GM21367 (cell line): ENCODE measurements at regions not wholly inside any gene's neighbourhood (a gene's known extent, or its start where the extent isn't known, plus 50 kb on each side); places are given as distances from the start of the nearest gene placed in this dataset.
"Not testable (repeated sequence)": the region's sequence is repeated elsewhere in the genome, so short reads cannot be mapped to it uniquely, and the experiment has no call there.

ENCODE experiments used
- ATAC-seq: cut with Tn5 transposase; IDR thresholded peaks from one replicate; pipeline ENCODE4 v1.9.1; 2021; ENCODE audit not compliant: unreplicated experiment

GRCh38 chr12:115813256-115813655, 464.2 kb downstream of the MED13L start:
- ATAC-seq: no peak

DNA sequence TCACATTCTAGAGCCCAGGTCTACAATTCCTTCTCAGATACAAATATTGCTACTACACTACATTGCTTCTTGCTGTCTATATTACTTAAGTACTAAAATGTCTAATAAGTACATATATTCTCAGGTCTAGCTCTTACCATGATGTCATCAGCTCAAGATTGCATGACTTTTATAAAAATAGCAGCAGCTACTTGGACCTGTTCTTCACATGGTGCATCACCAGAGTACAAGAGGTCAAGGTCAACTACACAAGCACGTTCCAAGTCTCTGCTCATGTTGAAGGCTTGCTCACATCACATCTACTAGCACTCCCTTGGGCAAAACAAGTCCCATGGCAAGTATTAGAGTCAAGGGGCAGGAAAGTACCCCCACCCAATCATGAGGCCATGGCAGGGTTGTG, 465.6 kb downstream of the MED13L start:
- ATAC-seq: no peak

DNA sequence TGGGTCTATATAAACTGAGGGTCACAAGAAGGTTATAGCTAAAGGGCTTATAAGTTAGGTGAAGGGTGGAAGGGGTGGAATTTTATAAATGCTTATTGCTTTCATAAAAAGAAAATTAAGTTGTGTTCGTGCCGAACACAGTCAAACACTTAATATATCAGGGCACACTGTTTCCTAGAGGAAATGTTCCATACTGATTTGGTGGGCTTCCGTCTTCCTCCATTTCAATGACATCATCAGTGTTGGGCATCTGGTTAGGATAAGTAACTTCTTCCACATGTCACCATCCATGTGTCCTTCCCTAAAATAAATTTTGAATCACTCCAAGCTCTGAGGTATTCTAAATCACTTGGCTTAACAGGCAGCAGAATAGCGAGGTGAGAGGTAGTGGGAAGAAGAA, 466.4 kb downstream of the MED13L start:
- ATAC-seq: no peak

GRCh38 chr12:115810122-115810901, 467.2 kb downstream of the MED13L start:
- ATAC-seq: no peak

GRCh38 chr12:115806000-115806399, 471.5 kb downstream of the MED13L start:
- ATAC-seq: no peak

- ATAC-seq: no peak
Measured at GRCh38 chr12:115802767-115803166, 474.7 kb downstream of the MED13L start.

DNA sequence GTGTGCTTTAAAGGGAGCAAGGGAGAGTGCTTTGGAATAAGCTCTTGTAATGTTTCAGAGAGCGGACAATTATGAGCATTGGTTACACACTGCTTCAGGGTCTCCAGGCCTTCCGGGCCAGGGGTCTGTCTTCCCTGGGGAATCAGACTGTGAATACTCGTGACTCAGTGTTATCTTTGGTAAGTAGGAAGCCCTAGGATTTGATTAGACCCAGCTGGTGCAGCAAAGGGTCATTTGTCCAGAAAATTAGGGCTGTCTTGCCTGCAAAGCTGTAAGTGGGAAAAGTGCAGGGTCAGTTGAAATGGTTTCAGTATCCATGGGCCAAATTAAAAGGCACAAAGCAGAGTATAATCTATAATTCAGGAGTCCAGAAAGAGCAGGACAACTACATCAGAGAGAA, 475.6 kb downstream of the MED13L start:
- ATAC-seq: no peak

DNA sequence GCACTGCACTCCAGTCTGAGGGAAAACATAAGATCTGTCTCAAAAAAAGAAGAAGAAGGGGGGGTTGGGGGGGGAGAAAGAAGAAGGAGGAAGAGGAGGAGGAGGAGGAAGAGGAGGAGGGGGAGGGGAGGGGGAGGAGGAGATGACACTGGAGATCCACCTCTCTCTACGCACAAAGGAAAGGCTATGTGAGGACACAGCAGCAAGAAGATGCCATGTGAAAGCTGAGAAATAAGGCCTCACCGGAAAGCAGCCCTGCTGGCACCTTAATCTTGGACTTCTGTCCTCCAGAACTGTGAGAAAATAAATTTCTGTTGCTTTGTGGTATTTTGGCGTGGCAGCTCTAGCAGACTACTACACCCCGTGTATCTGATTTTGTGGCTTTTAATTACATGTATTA, 477.9 kb downstream of the MED13L start:
- ATAC-seq: no peak

GRCh38 chr12:115798309-115798917, 479.1 kb downstream of the MED13L start:
- ATAC-seq: no peak

DNA sequence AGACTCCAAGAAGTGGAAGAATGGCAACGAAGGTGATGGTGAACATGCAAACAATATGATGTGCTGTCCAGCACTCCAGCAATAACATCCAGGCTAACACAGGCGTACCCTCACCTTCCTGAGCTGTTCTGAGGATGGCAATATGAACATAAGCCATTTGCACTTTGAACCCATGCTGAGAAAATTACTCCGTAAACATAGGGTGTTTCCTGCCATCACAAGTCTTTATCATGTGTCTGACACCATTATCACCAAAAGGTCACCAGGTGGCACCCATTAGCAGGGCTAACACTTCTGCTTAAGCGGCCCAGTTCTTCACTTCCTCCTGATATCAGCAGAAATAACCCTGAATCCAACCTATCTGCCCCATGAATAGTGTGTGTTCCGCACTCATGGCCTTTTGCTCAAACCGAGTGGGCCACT, 482.8 kb downstream of the MED13L start:
- no peak for ATAC-seq

- no peak for ATAC-seq
Measured at GRCh38 chr12:115791331-115791730, 486.2 kb downstream of the MED13L start.

DNA sequence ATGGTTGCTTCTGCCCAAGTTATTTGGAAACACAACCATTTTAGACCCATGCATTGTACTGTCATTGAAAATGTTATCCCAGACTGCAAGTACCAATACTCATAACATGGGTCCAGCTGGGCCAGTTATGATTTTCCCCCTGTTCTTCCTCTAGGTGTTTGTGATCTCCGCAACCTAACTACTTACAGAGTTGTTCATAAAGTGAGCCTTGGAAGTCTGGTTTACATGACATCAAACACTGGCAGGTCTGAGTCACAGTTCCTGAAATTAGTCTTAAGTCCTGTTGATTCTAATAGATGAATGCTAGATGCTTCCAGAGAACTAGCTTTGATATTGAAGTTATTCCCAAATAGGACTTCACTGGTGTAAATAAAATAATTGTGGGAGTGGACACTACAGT, 487.0 kb downstream of the MED13L start:
- ATAC-seq: no peak

- ATAC-seq: not testable (repeated sequence)
Measured at GRCh38 chr12:115786490-115786889, 491.0 kb downstream of the MED13L start.

GRCh38 chr12:115785548-115785947, 491.9 kb downstream of the MED13L start:
- no peak for ATAC-seq

DNA sequence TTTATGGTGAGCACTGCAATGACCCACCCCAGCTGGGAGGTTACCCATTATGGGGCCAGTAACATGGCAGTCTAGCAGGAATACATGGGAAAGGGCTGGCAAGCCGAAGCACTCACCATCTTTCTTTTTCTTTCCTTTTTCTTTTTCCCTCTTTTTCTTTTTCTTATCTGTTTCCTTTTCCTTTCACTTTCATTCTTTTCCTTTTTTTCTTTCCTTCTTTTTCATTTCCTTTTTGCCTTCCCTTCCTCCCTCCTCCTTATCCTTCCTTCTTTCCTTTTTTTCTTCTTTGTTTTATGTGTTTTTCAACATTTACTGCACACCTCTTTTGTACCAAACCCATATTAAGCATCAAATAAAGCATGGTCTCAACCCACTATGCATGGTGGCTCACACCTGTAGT, 501.1 kb downstream of the MED13L start:
- ATAC-seq: no peak

DNA sequence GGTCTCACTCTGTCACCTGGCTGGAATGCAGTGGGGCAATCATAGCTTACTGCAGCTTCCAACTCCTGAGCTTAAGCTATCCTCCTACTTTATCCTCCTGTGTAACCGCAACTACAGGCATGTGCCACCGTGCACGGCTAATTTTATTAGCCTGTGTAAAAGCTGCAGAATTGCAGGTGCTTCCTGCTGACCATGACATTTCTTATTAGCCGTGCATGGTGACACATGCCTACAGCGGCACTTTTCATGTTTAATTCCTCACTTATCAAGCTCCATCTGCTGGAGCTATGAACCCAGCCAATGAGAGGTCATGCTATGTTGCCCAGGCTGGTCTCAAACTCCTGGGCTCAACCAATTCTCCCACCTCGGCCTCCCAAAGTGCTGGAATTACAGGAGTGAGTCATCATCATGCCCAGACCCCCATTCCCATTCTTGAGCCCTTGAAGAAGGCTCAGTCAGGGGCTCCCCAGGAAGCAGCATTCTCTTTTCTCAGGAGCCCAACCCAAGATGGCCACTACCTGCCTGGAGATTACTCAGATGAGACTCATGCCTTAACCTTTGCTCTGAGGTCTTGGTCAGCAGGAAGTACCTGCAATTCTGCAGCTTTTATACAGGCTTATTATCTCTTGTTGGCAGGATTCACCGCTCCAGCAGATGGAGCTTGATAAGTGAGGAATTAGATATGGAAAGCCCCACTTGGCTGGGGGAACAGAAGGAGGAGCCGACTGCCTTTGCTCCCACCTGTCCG, 503.2 kb downstream of the MED13L start:
- no peak for ATAC-seq

GRCh38 chr12:115771601-115772000, 505.9 kb downstream of the MED13L start:
- ATAC-seq: no peak

DNA sequence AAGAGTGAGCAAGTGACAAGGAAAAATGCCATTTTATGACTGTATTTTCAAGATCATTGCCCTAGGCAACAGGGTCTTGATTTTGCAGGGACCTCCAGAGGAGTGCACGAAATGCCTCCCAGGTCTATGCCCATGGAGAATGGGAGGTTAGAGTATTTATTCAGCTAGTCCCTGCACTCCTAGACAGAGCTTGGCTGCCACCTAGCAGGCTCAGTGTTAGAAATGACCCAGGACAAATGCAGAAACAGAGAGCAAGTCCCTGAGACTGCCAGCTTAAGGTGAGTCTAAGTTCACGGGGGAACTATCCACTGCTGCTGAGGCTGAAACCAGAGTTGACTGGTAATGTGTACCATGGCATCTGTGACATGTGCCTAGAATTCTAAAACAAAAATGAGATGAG, 506.4 kb downstream of the MED13L start:
- no peak for ATAC-seq

GRCh38 chr12:115770643-115771042, 506.9 kb downstream of the MED13L start:
- no peak for ATAC-seq

- ATAC-seq: no peak
Measured at GRCh38 chr12:115767916-115768315, 509.6 kb downstream of the MED13L start.

DNA sequence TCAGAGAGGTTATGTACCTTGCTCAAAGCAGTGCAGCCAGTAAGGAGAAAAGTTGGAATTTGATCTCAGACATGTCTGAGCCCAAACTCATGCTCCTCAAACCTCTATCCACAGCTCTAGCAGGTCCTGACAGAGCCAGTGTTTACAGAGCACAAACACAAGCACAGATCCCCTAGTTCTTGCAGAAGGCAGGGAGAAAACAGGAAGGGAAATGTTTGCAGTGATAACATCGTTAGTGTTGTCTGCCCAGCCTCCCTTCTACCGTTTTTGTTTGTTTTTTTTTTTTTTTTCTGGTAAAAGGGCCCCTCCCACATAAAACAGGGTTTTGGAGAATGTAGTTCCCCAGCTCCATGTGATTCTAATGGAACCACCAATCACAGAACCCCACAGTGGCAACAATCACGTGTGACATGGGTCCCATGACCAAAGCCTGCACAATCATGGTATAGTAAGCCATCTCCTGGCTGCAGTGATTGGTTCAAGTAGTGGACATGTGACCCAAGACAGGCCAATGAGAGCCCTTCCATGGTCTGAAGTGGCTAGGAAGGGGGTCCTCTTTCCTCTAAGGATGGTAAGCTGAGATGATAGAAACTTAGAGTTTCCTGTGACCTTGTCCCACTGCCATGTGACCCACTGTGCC, 513.4 kb downstream of the MED13L start:
- ATAC-seq: no peak

DNA sequence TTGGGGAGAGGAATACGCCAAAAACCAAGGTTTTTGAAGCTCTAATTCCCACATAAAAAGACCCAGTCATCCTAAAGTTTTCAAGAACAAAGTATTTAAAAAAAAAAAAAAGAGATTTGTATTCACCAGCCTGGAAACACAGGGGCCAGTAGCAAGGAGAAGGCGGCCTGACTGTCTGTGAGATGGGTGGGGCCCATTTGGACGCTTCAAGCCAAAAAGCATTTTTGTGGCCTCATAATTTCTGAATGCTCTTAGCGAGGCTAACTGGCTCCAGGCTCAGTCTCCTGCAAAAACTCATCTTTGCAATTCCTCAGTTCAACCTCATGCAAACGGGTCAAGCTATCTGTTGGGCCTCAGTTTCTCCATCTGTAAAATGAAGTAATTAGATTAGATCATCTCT, 514.1 kb downstream of the MED13L start:
- ATAC-seq: no peak
